CD4-positive, CD25-positive, alpha-beta regulatory T cell (primary cell): ENCODE measurements at regions not wholly inside any gene's neighbourhood (a gene's known extent, or its start where the extent isn't known, plus 50 kb on each side); places are given as distances from the start of the nearest gene placed in this dataset.
"Not testable (repeated sequence)": the region's sequence is repeated elsewhere in the genome, so short reads cannot be mapped to it uniquely, and the experiment has no call there.

Experiments
- ATAC-seq, 2 donors: fragments of 150-1000 bp; cut with Tn5 transposase; one replicate each; pipeline ENCODE4 v1.10.0; 2021; ENCODE audit warnings: low read depth in 2 of 2, moderate number of reproducible peaks in 2 of 2, moderate library complexity in 1 of 2
- DNase-seq, 3 donors: peaks; one replicate each; pipeline versions ENCODE4 v3.0.0 to v3.0.0-alpha.2; 2012 to 2022; ENCODE audit warnings: mixed read lengths in 1 of 3
- H3K27ac ChIP-seq: one replicate; pipeline ENCODE4 v1.7.0; 2013; ENCODE audit warnings: mild to moderate bottlenecking, low read length; ENCODE audit not compliant: insufficient read depth, poor library complexity, severe bottlenecking
- H3K27me3 ChIP-seq: one replicate; pipeline ENCODE4 v1.7.0; 2013; ENCODE audit warnings: low read length; ENCODE audit not compliant: control insufficient read depth, insufficient read depth
- H3K36me3 ChIP-seq: one replicate; pipeline ENCODE4 v1.7.0; 2013; ENCODE audit warnings: mild to moderate bottlenecking, low read length, moderate library complexity; ENCODE audit not compliant: control insufficient read depth, insufficient read depth
- H3K4me1 ChIP-seq: 2 replicates; pipeline ENCODE4 v1.7.0; 2013; ENCODE audit warnings: mild to moderate bottlenecking, low read length; ENCODE audit not compliant: insufficient read depth, control insufficient read depth, poor library complexity, severe bottlenecking
- H3K4me3 ChIP-seq: one replicate; pipeline ENCODE4 v1.7.0; 2013; ENCODE audit warnings: low read depth, mild to moderate bottlenecking, low read length, moderate library complexity
- H3K9me3 ChIP-seq, 2 experiments: 1 replicate in 1 of 2; 2 replicates in 1 of 2; pipeline ENCODE4 v1.7.0; 2013; ENCODE audit warnings: low read length in 2 of 2, mild to moderate bottlenecking in 1 of 2, moderate library complexity in 1 of 2; ENCODE audit not compliant: control insufficient read depth in 2 of 2
- H3K27ac Mint-ChIP-seq, 3 donors: one replicate each; pipeline ENCODE4 v1.8.0; 2020 to 2022; ENCODE audit warnings: mild to moderate bottlenecking in 3 of 3, mixed read lengths in 3 of 3, moderate library complexity in 2 of 3
- H3K27me3 Mint-ChIP-seq: one replicate; pipeline ENCODE4 v1.8.0; 2022; ENCODE audit warnings: mild to moderate bottlenecking, mixed read lengths
- H3K36me3 Mint-ChIP-seq: one replicate; pipeline ENCODE4 v1.8.0; 2020; ENCODE audit warnings: mixed read lengths
- H3K4me1 Mint-ChIP-seq, 4 donors: one replicate each; pipeline ENCODE4 v1.8.0; 2020 to 2022; ENCODE audit warnings: mixed read lengths in 4 of 4, mild to moderate bottlenecking in 1 of 4
- H3K4me3 Mint-ChIP-seq, 4 donors: one replicate each; pipeline ENCODE4 v1.8.0; 2020 to 2022; ENCODE audit warnings: mild to moderate bottlenecking in 4 of 4, mixed read lengths in 4 of 4, moderate library complexity in 3 of 4
- H3K9me3 Mint-ChIP-seq, 7 donors: one replicate each; pipeline ENCODE4 v1.8.0; 2020 to 2022; ENCODE audit warnings: mixed read lengths in 7 of 7, mild to moderate bottlenecking in 3 of 7, moderate library complexity in 2 of 7

DNA sequence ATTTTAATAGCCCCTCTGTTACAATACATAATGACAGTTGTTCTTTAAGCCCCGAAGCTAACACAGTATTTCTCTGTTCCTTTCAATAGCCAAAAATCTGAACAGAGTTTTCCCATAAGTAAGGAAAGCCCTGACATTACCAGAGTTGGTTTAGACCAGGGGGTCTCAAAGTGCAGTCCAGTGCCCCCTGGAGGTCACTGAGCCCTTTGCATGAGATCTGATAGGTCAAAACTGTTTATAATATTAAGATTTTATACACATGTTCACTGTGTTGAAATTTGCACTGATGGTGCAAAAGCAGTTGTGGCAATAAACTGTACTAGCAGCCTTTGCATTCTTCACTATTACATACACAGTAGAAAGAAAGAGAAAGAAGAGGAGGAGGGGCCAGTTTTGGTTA is 177.1 kb downstream of the SPANXN3 start:
- no peaks in the 10 kb centered on the region for H3K27me3 ChIP-seq
- ATAC-seq (no peak), DNase-seq (no peak)
- Mint-ChIP-seq H3K36me3 (no peaks in the 10 kb centered on the region), H3K27me3 (no peaks in the 10 kb centered on the region), H3K9me3 (peaks cover 0 to 11% (median 2%) of the 10 kb centered on the region in 7 donors), H3K27ac (no peak overlapping the region), H3K4me1 (no peaks in the 10 kb centered on the region), H3K4me3 (no peak overlapping the region)
- H3K4me3 ChIP-seq, result no peak overlapping the region
- H3K9me3 ChIP-seq, result peaks cover 0 to 2% of the 10 kb centered on the region in 2 experiments
- no peaks in the 10 kb centered on the region for H3K36me3 ChIP-seq
- H3K4me1 ChIP-seq, result no peaks in the 10 kb centered on the region
- H3K27ac ChIP-seq, result no peak overlapping the region

DNA sequence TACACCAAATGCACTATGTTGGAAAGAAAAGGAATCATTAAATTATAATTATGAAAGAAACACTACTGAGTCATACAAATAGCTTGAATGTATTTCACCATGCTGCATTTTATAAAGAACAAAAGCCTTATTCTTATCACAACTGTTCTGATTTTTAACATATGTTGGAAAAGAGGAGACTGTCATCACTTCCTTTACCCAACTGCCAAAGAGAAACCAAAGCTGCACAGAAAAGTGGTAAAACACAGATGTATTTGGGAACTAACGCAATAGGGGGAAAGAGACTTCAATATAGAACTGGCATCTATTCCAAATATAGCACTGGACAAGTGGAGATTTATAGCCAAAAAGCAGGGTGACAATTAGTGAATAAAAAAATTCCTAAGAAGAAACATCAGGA is 181.0 kb downstream of the SPANXN3 start:
- no peaks in the 10 kb centered on the region for H3K27me3 ChIP-seq
- Mint-ChIP-seq H3K4me1 (no peaks in the 10 kb centered on the region), H3K27ac (no peak overlapping the region), H3K9me3 (peaks cover 0 to 5% (median 1%) of the 10 kb centered on the region in 7 donors), H3K27me3 (no peaks in the 10 kb centered on the region), H3K4me3 (no peak overlapping the region), H3K36me3 (no peaks in the 10 kb centered on the region)
- ATAC-seq (no peak), DNase-seq (no peak)
- no peak overlapping the region for H3K27ac ChIP-seq
- H3K4me1 ChIP-seq, result no peaks in the 10 kb centered on the region
- H3K4me3 ChIP-seq, result no peak overlapping the region
- H3K9me3 ChIP-seq, result no peaks in the 10 kb centered on the region
- H3K36me3 ChIP-seq, result no peaks in the 10 kb centered on the region

DNA sequence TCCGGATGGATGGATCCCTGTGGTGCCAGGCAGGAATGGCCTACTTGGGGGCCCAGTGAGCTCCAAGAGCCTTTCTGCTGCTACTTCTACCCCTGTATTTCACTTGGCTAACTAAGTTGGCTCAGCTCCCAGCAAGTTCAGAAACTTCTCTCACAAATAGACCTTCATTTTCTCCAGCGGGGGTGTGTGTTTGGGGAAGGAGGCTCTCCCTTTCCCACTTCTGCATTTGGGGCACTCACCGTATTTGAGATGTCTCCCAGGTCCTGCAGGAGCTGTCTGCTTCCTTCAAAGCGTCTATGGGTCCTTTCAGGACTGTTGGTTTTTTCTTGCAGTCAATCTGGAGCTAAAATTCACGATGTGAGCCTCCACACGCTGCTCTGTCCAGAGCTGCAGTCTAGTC is 197.7 kb downstream of the SPANXN3 start:
- no peak for DNase-seq
- H3K4me1 Mint-ChIP-seq, result no peaks in the 10 kb centered on the region
- H3K9me3 Mint-ChIP-seq, result peaks cover 0 to 5% (median 3%) of the 10 kb centered on the region in 7 donors
- no peaks in the 10 kb centered on the region for H3K27me3 Mint-ChIP-seq
- H3K9me3 ChIP-seq, result peaks cover 0 to 2% of the 10 kb centered on the region in 2 experiments
- H3K36me3 ChIP-seq, result no peaks in the 10 kb centered on the region
- no peaks in the 10 kb centered on the region for H3K36me3 Mint-ChIP-seq
- H3K27ac Mint-ChIP-seq, result no peak overlapping the region
- no peak for ATAC-seq
- no peak overlapping the region for H3K4me3 Mint-ChIP-seq
- no peaks in the 10 kb centered on the region for H3K27me3 ChIP-seq
- H3K4me1 ChIP-seq, result no peaks in the 10 kb centered on the region
- no peak overlapping the region for H3K4me3 ChIP-seq
- H3K27ac ChIP-seq, result no peak overlapping the region

DNA sequence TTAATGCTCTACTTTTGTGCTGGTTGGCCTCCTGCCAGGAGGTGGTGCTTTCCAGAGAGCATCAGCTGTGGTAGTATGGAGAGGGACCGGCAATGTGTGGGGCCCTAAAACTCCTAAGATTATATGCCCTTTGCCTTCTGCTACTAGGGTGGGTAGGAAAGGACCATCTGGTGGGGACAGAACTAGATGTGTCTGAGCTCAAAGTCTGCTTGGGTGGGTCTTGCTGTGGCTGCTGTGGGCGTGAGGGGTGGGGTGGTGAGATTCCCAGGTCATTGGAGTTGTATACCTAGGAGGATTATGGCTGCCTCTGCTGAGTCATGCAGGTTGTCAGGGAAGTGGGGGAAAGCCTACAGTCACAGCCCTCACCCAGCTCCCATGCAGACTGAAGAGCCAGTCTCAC is 198.4 kb downstream of the SPANXN3 start:
- H3K4me3 Mint-ChIP-seq, H3K27me3 ChIP-seq, H3K9me3 Mint-ChIP-seq, H3K27me3 Mint-ChIP-seq, H3K4me3 ChIP-seq, H3K9me3 ChIP-seq, ATAC-seq, H3K27ac ChIP-seq, H3K4me1 ChIP-seq, H3K27ac Mint-ChIP-seq, H3K36me3 ChIP-seq, DNase-seq, H3K36me3 Mint-ChIP-seq, H3K4me1 Mint-ChIP-seq: not testable (repeated sequence)

DNA sequence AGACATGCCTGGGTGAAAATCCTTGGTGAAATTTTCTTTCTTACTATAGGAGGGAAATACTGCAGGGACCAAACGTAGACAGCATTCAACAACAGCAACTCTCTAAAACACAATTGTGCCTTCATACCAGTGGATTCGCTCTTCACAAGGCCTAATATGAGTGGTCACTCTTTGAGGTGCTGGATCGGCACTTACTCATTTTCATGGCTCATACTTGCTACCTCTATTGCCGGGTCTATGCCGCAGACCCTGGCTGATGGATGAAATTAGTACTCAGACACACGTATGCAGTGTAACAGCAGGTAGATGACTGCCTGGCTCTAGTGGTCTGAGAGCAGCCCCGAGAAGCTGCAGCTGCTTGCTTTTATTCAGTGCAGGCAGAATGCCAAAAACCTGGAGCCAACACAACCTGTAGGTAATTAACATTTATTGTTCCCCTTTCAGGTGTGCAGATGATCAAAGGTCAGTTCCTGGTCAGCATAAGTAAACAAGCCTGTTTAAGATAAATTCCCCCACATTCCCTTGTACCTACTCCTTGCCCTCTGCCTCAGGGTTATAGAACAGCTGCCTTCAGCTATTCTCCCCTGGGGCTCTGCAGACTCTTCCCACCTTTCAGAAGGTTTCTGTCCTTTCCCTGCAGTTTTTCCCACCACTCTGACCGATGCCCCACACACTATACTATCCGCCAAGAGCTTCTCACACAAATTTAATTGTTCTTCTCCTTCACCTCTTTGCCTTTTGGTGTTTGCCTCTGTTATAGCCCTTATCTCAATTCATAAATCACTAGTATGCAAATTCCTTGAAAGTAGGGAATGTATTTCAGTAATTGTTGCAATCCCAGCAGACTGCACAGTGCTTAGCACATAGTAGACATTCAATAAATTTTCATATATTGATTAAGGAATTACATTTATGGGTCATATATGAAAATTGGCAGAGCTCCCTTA is 210.0 kb downstream of the SPANXN3 start:
- no peaks in the 10 kb centered on the region for H3K4me1 ChIP-seq
- no peak overlapping the region for H3K4me3 Mint-ChIP-seq
- H3K27me3 Mint-ChIP-seq, result no peaks in the 10 kb centered on the region
- no peak overlapping the region for H3K27ac Mint-ChIP-seq
- peaks cover 0 to 2% of the 10 kb centered on the region in 2 experiments for H3K9me3 ChIP-seq
- H3K36me3 Mint-ChIP-seq, result no peaks in the 10 kb centered on the region
- no peak for ATAC-seq
- no peaks in the 10 kb centered on the region for H3K27me3 ChIP-seq
- peaks cover 0 to 7% (median 2%) of the 10 kb centered on the region in 7 donors for H3K9me3 Mint-ChIP-seq
- no peak for DNase-seq
- no peak overlapping the region for H3K27ac ChIP-seq
- no peaks in the 10 kb centered on the region for H3K36me3 ChIP-seq
- H3K4me3 ChIP-seq, result no peak overlapping the region
- H3K4me1 Mint-ChIP-seq, result no peaks in the 10 kb centered on the region

DNA sequence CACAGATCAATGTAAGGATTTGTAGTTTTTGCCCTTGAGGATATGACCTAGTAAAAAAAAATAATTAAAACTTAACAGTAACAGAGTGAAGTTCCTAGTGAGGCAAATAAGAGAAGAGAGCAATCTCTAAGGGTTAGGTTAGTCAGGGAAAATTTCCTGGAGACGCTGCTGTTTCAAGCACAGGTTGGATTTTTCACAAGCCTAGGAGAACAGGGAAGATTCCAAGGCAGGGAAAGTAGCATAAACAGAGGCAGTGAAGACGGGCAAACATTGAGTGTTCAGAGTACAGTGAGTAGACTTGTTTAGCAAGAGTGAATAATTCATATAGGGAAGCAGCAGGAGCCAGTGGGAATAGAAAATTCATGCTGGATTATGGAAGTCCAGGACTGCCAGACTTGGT is 212.8 kb downstream of the SPANXN3 start:
- Histone ChIP-seq H3K27ac (no peak overlapping the region), H3K9me3 (peaks cover 0 to 2% of the 10 kb centered on the region in 2 experiments), H3K4me1 (no peaks in the 10 kb centered on the region), H3K4me3 (no peak overlapping the region), H3K36me3 (no peaks in the 10 kb centered on the region), H3K27me3 (no peaks in the 10 kb centered on the region)
- Mint-ChIP-seq H3K9me3 (peaks cover 0 to 6% (median 2%) of the 10 kb centered on the region in 7 donors), H3K4me3 (no peak overlapping the region), H3K27ac (no peak overlapping the region), H3K27me3 (no peaks in the 10 kb centered on the region), H3K36me3 (no peaks in the 10 kb centered on the region), H3K4me1 (no peaks in the 10 kb centered on the region)
- DNase-seq (no peak), ATAC-seq (no peak)

DNA sequence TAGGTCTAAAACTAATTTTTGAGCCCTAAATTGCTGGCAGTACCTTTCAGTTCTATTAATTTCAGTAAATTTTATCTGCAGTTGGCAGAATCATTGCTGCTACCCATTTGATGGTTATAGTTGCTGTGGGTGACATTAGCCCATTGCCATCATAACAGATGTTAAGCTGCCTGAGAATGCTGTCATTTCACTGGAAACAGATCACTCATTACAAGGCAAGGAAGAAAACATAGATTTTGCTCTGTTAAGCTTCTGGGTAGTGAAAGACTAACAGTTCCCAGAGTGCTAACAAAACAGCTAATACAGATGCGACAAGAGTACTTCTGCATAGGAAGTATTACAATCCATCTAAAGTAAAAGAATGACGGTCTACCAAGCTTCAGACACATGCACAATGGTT is 213.2 kb downstream of the SPANXN3 start:
- no peak overlapping the region for H3K27ac Mint-ChIP-seq
- no peak for DNase-seq
- Histone ChIP-seq H3K27me3 (no peaks in the 10 kb centered on the region), H3K36me3 (no peaks in the 10 kb centered on the region), H3K4me1 (no peaks in the 10 kb centered on the region), H3K4me3 (no peak overlapping the region), H3K9me3 (peaks cover 0 to 2% of the 10 kb centered on the region in 2 experiments), H3K27ac (no peak overlapping the region)
- H3K4me1 Mint-ChIP-seq, result no peaks in the 10 kb centered on the region
- H3K4me3 Mint-ChIP-seq, result no peak overlapping the region
- H3K36me3 Mint-ChIP-seq, result no peaks in the 10 kb centered on the region
- no peak for ATAC-seq
- H3K27me3 Mint-ChIP-seq, result no peaks in the 10 kb centered on the region
- peaks cover 0 to 6% (median 0%) of the 10 kb centered on the region in 7 donors for H3K9me3 Mint-ChIP-seq
